Uterus (tissue), 3 donors: ENCODE measurements at regions not wholly inside any gene's neighbourhood (a gene's known extent, or its start where the extent isn't known, plus 50 kb on each side); places are given as distances from the start of the nearest gene placed in this dataset.
A peak's percentile ranks its signal among the peaks of the same experiment; 100 is the strongest.

ENCODE experiments used
- DNase-seq, 2 donors: peaks; one replicate each; pipeline ENCODE4 v3.0.0-alpha.2; 2019 to 2020
- H3K27ac ChIP-seq, 2 donors: fragments of 200-600 bp; sonication (generic); 1 replicate in 1 of 2; 2 replicates in 1 of 2; pipeline ENCODE4 v1.5.1; 2016 to 2018
- H3K27me3 ChIP-seq, 2 donors: fragments of 200-600 bp; sonication (generic); one replicate each; pipeline ENCODE4 v1.5.1; 2018 to 2019; ENCODE audit warnings: control low read depth in 1 of 2
- H3K36me3 ChIP-seq, 2 donors: fragments of 200-600 bp; sonication (generic); one replicate each; pipeline ENCODE4 v1.5.1; 2019; ENCODE audit warnings: control low read depth in 1 of 2
- H3K4me1 ChIP-seq, 2 donors: fragments of 200-600 bp; sonication (generic); one replicate each; pipeline ENCODE4 v1.5.1; 2018 to 2019; ENCODE audit warnings: control low read depth in 1 of 2
- H3K4me3 ChIP-seq, 2 donors: fragments of 200-600 bp; sonication (generic); 1 replicate in 1 of 2; 2 replicates in 1 of 2; pipeline ENCODE4 v1.5.1; 2018 to 2019; ENCODE audit warnings: mild to moderate bottlenecking in 1 of 2
- H3K9me3 ChIP-seq, 2 donors: fragments of 200-600 bp; sonication (generic); one replicate each; pipeline ENCODE4 v1.5.1; 2019; ENCODE audit warnings: control low read depth in 1 of 2
- CTCF ChIP-seq, 4 experiments: fragments of 200-600 bp in 2 of 4; fragments of 450-650 bp in 2 of 4; sonication (generic) in 2 of 4; IDR thresholded peaks; one replicate each; pipeline ENCODE4 v1.5.1; 2016 to 2019; ENCODE audit warnings: antibody characterized with exemption in 4 of 4, mild to moderate bottlenecking in 2 of 4, moderate library complexity in 1 of 4
- POLR2A ChIP-seq, 2 donors: fragments of 450-650 bp; IDR thresholded peaks; one replicate each; pipeline ENCODE4 v1.6.1; 2016; ENCODE audit warnings: antibody characterized with exemption in 2 of 2, mild to moderate bottlenecking in 1 of 2, moderate library complexity in 1 of 2
- intact Hi-C: fragments of 100-400 bp; cut with DNase I; formaldehyde crosslinking; loops from one replicate; pipeline ENCODE4 v1.15.1; 2023; ENCODE audit warnings: low total_unique reads
- donor health status: DM: yes; HTN: yes; CAD: no.

- no peak for DNase-seq
- TF ChIP-seq POLR2A (IDR thresholded peaks at IDR 0.05) (no peak), CTCF (IDR thresholded peaks at IDR 0.05) (no peak)
- H3K27me3 ChIP-seq = no peaks in the 10 kb centered on the region
- H3K9me3 ChIP-seq = no peaks in the 10 kb centered on the region
- H3K4me1 ChIP-seq = peaks cover 0 to 4% of the 10 kb centered on the region in 2 donors
- no peak overlapping the region for H3K27ac ChIP-seq
- H3K4me3 ChIP-seq = no peak overlapping the region
- intact Hi-C loops = no loop called here
- H3K36me3 ChIP-seq = no peaks in the 10 kb centered on the region
Observed at GRCh38 chr10:29790207-29790606, 155.4 kb upstream of the SVIL start.

DNA sequence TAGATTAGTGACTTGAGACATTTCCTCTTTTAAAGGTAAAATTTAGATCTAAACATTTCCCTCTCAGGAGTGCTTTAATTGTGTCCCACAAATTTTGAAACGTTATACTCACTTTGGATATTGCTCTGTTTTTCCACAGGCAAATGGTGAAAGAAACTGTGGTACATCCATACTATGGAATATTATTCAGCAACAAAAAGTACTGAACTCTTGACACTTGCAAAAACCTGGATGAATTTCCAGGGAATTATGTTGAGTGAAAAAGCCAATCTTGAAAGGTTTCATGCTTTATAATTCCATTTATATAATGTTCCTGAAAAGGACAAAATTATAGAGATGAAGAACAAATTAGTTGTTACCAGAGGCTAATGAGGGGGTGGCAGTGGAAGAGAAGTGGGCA is 153.3 kb upstream of the SVIL start:
- intact Hi-C loops = no loop called here
- TF ChIP-seq POLR2A (IDR thresholded peaks at IDR 0.05) (no peak), CTCF (IDR thresholded peaks at IDR 0.05) (no peak)
- no peaks in the 10 kb centered on the region for H3K4me1 ChIP-seq
- H3K27ac ChIP-seq = no peak overlapping the region
- H3K4me3 ChIP-seq = no peak overlapping the region
- H3K9me3 ChIP-seq = no peaks in the 10 kb centered on the region
- H3K27me3 ChIP-seq = no peaks in the 10 kb centered on the region
- no peak for DNase-seq
- no peaks in the 10 kb centered on the region for H3K36me3 ChIP-seq

DNA sequence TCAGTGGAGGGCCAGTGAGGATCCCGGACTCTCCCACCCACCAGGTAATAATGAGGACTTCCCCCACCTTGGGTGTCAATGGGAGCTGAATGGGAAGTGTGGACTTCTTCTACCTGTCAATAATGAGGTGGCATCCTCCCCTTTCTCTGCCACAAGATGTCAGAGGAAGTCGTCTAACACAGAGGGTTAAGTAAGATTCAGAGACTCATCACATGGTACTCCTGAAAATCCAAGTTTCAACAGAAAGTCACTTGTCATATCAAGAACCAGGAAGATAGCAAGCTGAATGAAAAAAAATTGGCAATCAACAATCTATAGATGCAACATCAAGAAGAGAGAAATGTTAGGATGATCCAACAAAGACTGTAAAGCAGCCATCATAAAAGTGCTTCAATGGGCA is 150.9 kb upstream of the SVIL start:
- no peak for TF ChIP-seq POLR2A (IDR thresholded peaks at IDR 0.05)
- TF ChIP-seq CTCF (IDR thresholded peaks at IDR 0.05) = no peak
- DNase-seq = no peak
- Histone ChIP-seq H3K4me3 (no peak overlapping the region), H3K9me3 (no peaks in the 10 kb centered on the region), H3K36me3 (no peaks in the 10 kb centered on the region), H3K4me1 (no peaks in the 10 kb centered on the region), H3K27me3 (no peaks in the 10 kb centered on the region), H3K27ac (peak overlapping the region; percentile 68 to 73)
- intact Hi-C loops = no loop called here

GRCh38 chr10:29784175-29784773 is 149.5 kb upstream of the SVIL start:
- Histone ChIP-seq H3K9me3 (no peaks in the 10 kb centered on the region), H3K36me3 (no peaks in the 10 kb centered on the region), H3K4me3 (no peak overlapping the region), H3K27me3 (no peaks in the 10 kb centered on the region), H3K4me1 (no peaks in the 10 kb centered on the region), H3K27ac (peak overlapping the region; percentile 68 to 73)
- peak; percentile 68 to 84 for DNase-seq
- intact Hi-C loops = no loop called here
- no peak for TF ChIP-seq CTCF (IDR thresholded peaks at IDR 0.05)
- TF ChIP-seq POLR2A (IDR thresholded peaks at IDR 0.05) = no peak

DNA sequence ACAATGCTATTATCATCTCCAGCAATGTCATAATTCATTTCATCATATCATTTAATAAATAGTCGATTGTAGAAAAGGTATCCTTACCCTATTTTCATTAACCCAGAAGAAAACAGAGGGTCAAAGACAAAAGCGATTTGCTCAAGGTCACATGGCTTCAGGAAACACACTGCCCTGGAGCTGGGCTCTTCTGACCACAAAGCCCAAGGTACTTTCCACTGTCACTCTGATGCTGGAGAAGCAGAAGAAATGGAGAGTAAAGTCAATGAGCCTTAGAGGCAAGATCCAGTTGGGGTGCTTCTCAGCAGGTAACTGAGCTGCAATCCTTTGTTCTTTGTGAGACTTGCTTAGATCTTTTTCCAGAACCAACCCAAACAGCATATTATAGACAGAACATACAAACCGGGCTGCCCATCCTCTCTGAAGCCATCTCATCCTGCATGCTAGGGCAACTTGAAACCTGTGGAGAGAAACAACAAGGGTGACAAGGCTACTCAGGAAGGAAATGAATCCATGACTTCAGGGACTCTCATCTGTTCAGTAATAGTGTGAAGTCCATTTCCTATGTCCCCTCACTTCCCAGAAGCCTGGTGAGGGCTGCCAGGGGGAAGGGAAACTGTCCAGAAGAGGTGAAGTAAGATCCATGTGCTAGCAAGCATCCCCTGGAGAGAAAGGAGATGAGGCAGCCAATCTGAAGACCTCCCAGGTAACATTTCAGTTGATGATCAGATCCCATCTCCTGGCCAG is 148.6 kb upstream of the SVIL start:
- intact Hi-C loops = no loop called here

More for the DNA sequence above, 148.6 kb upstream of the SVIL start:
- no peaks in the 10 kb centered on the region for H3K36me3 ChIP-seq
- no peak for DNase-seq
- peak overlapping the region; percentile 68 to 73 for H3K27ac ChIP-seq
- H3K27me3 ChIP-seq = no peaks in the 10 kb centered on the region
- TF ChIP-seq POLR2A (IDR thresholded peaks at IDR 0.05) (no peak), CTCF (IDR thresholded peaks at IDR 0.05) (no peak)
- H3K4me1 ChIP-seq = no peaks in the 10 kb centered on the region
- no peak overlapping the region for H3K4me3 ChIP-seq
- no peaks in the 10 kb centered on the region for H3K9me3 ChIP-seq
